HEK293T (cell line): ENCODE measurements at regions not wholly inside any gene's neighbourhood (a gene's known extent, or its start where the extent isn't known, plus 50 kb on each side); places are given as distances from the start of the nearest gene placed in this dataset.

ENCODE experiments used
- BHLHE40 ChIP-seq: fragments of 450-650 bp; IDR thresholded peaks from 2 replicates; pipeline ENCODE4 v1.6.1; 2016; ENCODE audit warnings: mild to moderate bottlenecking, moderate library complexity, borderline replicate concordance
- FOXA1 ChIP-seq: fragments of 450-650 bp; IDR thresholded peaks from 2 replicates; pipeline ENCODE4 v1.6.1; 2016; ENCODE audit warnings: mild to moderate bottlenecking
- FOXK2 ChIP-seq: fragments of 450-650 bp; IDR thresholded peaks from 2 replicates; pipeline ENCODE4 v1.6.1; 2016; ENCODE audit warnings: mild to moderate bottlenecking
- SUZ12 ChIP-seq: fragments of 450-650 bp; IDR thresholded peaks from 2 replicates; pipeline ENCODE4 v1.6.1; 2016; ENCODE audit warnings: mild to moderate bottlenecking
- ZNF384 ChIP-seq: fragments of 450-650 bp; IDR thresholded peaks from 2 replicates; pipeline ENCODE4 v1.6.1; 2016

DNA sequence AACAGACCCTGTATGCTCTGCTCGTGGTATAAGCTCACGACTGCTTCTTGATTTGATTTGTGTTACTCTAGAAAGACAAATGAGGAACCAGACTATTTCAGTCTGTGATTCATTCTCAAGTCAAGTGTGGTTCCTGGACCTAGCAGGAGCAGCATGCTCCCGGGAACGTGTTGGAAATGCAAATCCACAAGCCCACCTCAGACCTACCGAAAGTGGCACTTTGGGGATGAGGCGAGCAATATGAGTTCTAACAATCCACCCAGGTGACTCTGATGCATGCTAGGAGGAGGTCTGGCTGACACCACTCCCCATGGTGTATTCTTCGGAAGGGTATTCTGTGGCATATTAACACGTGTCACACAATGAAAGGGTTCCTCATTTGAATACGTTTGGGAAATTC is 59.5 kb upstream of the TMX1 start:
- TF ChIP-seq ZNF384 (no peak), FOXK2 (no peak), BHLHE40 (no peak), SUZ12 (no peak), FOXA1 (no peak)
